ENCODE measurements at regions not wholly inside any gene's neighbourhood (a gene's known extent, or its start where the extent isn't known, plus 50 kb on each side); places are given as distances from the start of the nearest gene placed in this dataset.

GRCh38 chr5:154630410-154630809 is 124.8 kb upstream of the LARP1 start:
- no peak for ATAC-seq (ENCODE audit: low read depth in 2 of 2)
- H3K27me3 ChIP-seq (ENCODE audit: control insufficient read depth, insufficient read depth, low read length), result no peaks in the 10 kb centered on the region
- H3K4me3 ChIP-seq (ENCODE audit: low read depth, low read length), result no peak overlapping the region
- Mint-ChIP-seq H3K27me3 (peaks cover 21% of the 10 kb centered on the region), H3K4me3 (no peak overlapping the region), H3K36me3 (no peaks in the 10 kb centered on the region), H3K9me3 (peaks cover 0 to 3% (median 0%) of the 10 kb centered on the region in 7 donors), H3K4me1 (no peaks in the 10 kb centered on the region), H3K27ac (no peak overlapping the region)
- no peaks in the 10 kb centered on the region for H3K36me3 ChIP-seq (ENCODE audit: control insufficient read depth, insufficient read depth, low read length)
- no peaks in the 10 kb centered on the region for H3K9me3 ChIP-seq (ENCODE audit: control insufficient read depth in 2 of 2, low read length in 2 of 2)
- no peak overlapping the region for H3K27ac ChIP-seq (ENCODE audit: insufficient read depth, low read length, poor library complexity, severe bottlenecking)
- H3K4me1 ChIP-seq (ENCODE audit: control insufficient read depth, insufficient read depth, low read length, poor library complexity, severe bottlenecking), result no peaks in the 10 kb centered on the region
- no peak for DNase-seq

DNA sequence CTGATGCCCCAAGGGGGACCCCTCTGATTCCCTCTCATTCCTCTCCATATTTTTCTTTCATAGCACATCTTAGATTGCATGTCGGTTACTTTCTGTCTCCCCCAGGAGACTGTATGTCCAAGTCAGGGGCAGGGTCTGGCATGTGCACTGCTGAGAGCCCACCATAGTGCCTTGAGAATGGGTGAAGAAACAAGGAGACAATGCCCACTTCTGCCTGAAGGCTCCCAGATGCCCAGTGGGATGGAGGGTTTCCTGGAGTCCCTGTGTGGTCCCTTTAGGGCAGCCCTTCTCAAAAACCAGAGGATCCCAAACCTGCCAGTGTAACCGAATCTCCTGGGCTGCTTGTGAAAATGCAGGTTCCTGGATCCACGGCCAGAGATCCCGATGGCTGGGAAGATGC is 126.5 kb upstream of the LARP1 start:
- H3K4me3 ChIP-seq (ENCODE audit: low read depth, low read length), result no peak overlapping the region
- no peak overlapping the region for H3K27ac ChIP-seq (ENCODE audit: insufficient read depth, low read length, poor library complexity, severe bottlenecking)
- Mint-ChIP-seq H3K27ac (no peak overlapping the region), H3K4me3 (no peak overlapping the region), H3K4me1 (no peaks in the 10 kb centered on the region), H3K36me3 (no peaks in the 10 kb centered on the region), H3K27me3 (peaks cover 21% of the 10 kb centered on the region), H3K9me3 (peaks cover 0 to 3% (median 0%) of the 10 kb centered on the region in 7 donors)
- H3K36me3 ChIP-seq (ENCODE audit: control insufficient read depth, insufficient read depth, low read length), result no peaks in the 10 kb centered on the region
- DNase-seq (no peak), ATAC-seq (ENCODE audit: low read depth in 2 of 2) (no peak)
- no peaks in the 10 kb centered on the region for H3K9me3 ChIP-seq (ENCODE audit: control insufficient read depth in 2 of 2, low read length in 2 of 2)
- no peaks in the 10 kb centered on the region for H3K4me1 ChIP-seq (ENCODE audit: control insufficient read depth, insufficient read depth, low read length, poor library complexity, severe bottlenecking)
- H3K27me3 ChIP-seq (ENCODE audit: control insufficient read depth, insufficient read depth, low read length), result no peaks in the 10 kb centered on the region

GRCh38 chr5:154627698-154628678 is 127.2 kb upstream of the LARP1 start:
- Histone ChIP-seq H3K9me3 (ENCODE audit: control insufficient read depth in 2 of 2, low read length in 2 of 2) (no peaks in the 10 kb centered on the region), H3K27me3 (ENCODE audit: control insufficient read depth, insufficient read depth, low read length) (no peaks in the 10 kb centered on the region), H3K27ac (ENCODE audit: insufficient read depth, low read length, poor library complexity, severe bottlenecking) (no peak overlapping the region), H3K4me1 (ENCODE audit: control insufficient read depth, insufficient read depth, low read length, poor library complexity, severe bottlenecking) (no peaks in the 10 kb centered on the region), H3K4me3 (ENCODE audit: low read depth, low read length) (no peak overlapping the region), H3K36me3 (ENCODE audit: control insufficient read depth, insufficient read depth, low read length) (no peaks in the 10 kb centered on the region)
- H3K4me1 Mint-ChIP-seq, result no peaks in the 10 kb centered on the region
- no peak overlapping the region for H3K4me3 Mint-ChIP-seq
- no peak for ATAC-seq (ENCODE audit: low read depth in 2 of 2)
- H3K27ac Mint-ChIP-seq, result no peak overlapping the region
- DNase-seq, result no peak
- H3K9me3 Mint-ChIP-seq, result peaks cover 0 to 3% (median 0%) of the 10 kb centered on the region in 7 donors
- H3K36me3 Mint-ChIP-seq, result no peaks in the 10 kb centered on the region
- peaks cover 21% of the 10 kb centered on the region for H3K27me3 Mint-ChIP-seq

GRCh38 chr5:154626876-154627557 is 128.2 kb upstream of the LARP1 start:
- Histone ChIP-seq H3K36me3 (ENCODE audit: control insufficient read depth, insufficient read depth, low read length) (no peaks in the 10 kb centered on the region), H3K27me3 (ENCODE audit: control insufficient read depth, insufficient read depth, low read length) (no peaks in the 10 kb centered on the region), H3K27ac (ENCODE audit: insufficient read depth, low read length, poor library complexity, severe bottlenecking) (no peak overlapping the region), H3K4me1 (ENCODE audit: control insufficient read depth, insufficient read depth, low read length, poor library complexity, severe bottlenecking) (no peaks in the 10 kb centered on the region), H3K4me3 (ENCODE audit: low read depth, low read length) (no peak overlapping the region), H3K9me3 (ENCODE audit: control insufficient read depth in 2 of 2, low read length in 2 of 2) (no peaks in the 10 kb centered on the region)
- H3K27me3 Mint-ChIP-seq, result peaks cover 15% of the 10 kb centered on the region
- H3K36me3 Mint-ChIP-seq, result no peaks in the 10 kb centered on the region
- peaks cover 0 to 3% (median 0%) of the 10 kb centered on the region in 7 donors for H3K9me3 Mint-ChIP-seq
- ATAC-seq (ENCODE audit: low read depth in 2 of 2), result no peak
- H3K4me3 Mint-ChIP-seq, result no peak overlapping the region
- no peak for DNase-seq
- no peak overlapping the region for H3K27ac Mint-ChIP-seq
- no peaks in the 10 kb centered on the region for H3K4me1 Mint-ChIP-seq

GRCh38 chr5:154625031-154625430 is 130.1 kb upstream of the LARP1 start:
- H3K4me3 Mint-ChIP-seq, result no peak overlapping the region
- H3K36me3 Mint-ChIP-seq, result no peaks in the 10 kb centered on the region
- no peaks in the 10 kb centered on the region for H3K4me1 Mint-ChIP-seq
- H3K9me3 Mint-ChIP-seq, result peaks cover 0 to 2% (median 0%) of the 10 kb centered on the region in 7 donors
- Histone ChIP-seq H3K27me3 (ENCODE audit: control insufficient read depth, insufficient read depth, low read length) (no peaks in the 10 kb centered on the region), H3K9me3 (ENCODE audit: control insufficient read depth in 2 of 2, low read length in 2 of 2) (no peaks in the 10 kb centered on the region), H3K4me3 (ENCODE audit: low read depth, low read length) (no peak overlapping the region), H3K27ac (ENCODE audit: insufficient read depth, low read length, poor library complexity, severe bottlenecking) (no peak overlapping the region), H3K4me1 (ENCODE audit: control insufficient read depth, insufficient read depth, low read length, poor library complexity, severe bottlenecking) (no peaks in the 10 kb centered on the region), H3K36me3 (ENCODE audit: control insufficient read depth, insufficient read depth, low read length) (no peaks in the 10 kb centered on the region)
- no peak for DNase-seq
- H3K27me3 Mint-ChIP-seq, result peaks cover 19% of the 10 kb centered on the region
- no peak for ATAC-seq (ENCODE audit: low read depth in 2 of 2)
- H3K27ac Mint-ChIP-seq, result no peak overlapping the region

DNA sequence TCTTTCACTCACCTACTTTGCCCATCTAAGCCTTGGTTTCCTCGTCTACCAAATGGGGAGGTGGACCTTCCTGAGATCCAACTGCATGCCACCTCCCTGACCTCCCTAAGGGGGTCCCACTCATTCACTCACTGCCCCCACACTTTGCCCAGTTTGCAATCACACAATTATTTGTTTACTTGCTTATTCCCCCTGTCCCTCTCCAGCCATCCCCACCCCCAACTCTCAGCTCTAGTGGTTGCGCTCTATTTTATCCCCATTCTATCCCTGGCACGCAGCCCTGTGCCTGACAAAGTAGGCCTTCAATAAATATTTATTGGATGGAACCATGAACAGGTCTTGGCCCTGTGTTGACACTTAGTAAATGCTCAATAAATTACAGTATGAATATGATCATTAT is 130.8 kb upstream of the LARP1 start:
- Mint-ChIP-seq H3K36me3 (no peaks in the 10 kb centered on the region), H3K9me3 (peaks cover 0 to 2% (median 0%) of the 10 kb centered on the region in 7 donors), H3K27ac (no peak overlapping the region), H3K4me3 (no peak overlapping the region), H3K27me3 (peaks cover 20% of the 10 kb centered on the region), H3K4me1 (no peaks in the 10 kb centered on the region)
- DNase-seq (no peak), ATAC-seq (ENCODE audit: low read depth in 2 of 2) (no peak)
- H3K27me3 ChIP-seq (ENCODE audit: control insufficient read depth, insufficient read depth, low read length), result no peaks in the 10 kb centered on the region
- H3K36me3 ChIP-seq (ENCODE audit: control insufficient read depth, insufficient read depth, low read length), result no peaks in the 10 kb centered on the region
- H3K27ac ChIP-seq (ENCODE audit: insufficient read depth, low read length, poor library complexity, severe bottlenecking), result no peak overlapping the region
- no peaks in the 10 kb centered on the region for H3K9me3 ChIP-seq (ENCODE audit: control insufficient read depth in 2 of 2, low read length in 2 of 2)
- H3K4me3 ChIP-seq (ENCODE audit: low read depth, low read length), result no peak overlapping the region
- H3K4me1 ChIP-seq (ENCODE audit: control insufficient read depth, insufficient read depth, low read length, poor library complexity, severe bottlenecking), result no peaks in the 10 kb centered on the region

GRCh38 chr5:154620411-154620810 is 134.8 kb upstream of the LARP1 start:
- Mint-ChIP-seq H3K27me3 (peaks cover 15% of the 10 kb centered on the region), H3K4me1 (no peaks in the 10 kb centered on the region), H3K9me3 (no peaks in the 10 kb centered on the region), H3K27ac (no peak overlapping the region), H3K4me3 (no peak overlapping the region), H3K36me3 (no peaks in the 10 kb centered on the region)
- no peaks in the 10 kb centered on the region for H3K36me3 ChIP-seq (ENCODE audit: control insufficient read depth, insufficient read depth, low read length)
- H3K4me1 ChIP-seq (ENCODE audit: control insufficient read depth, insufficient read depth, low read length, poor library complexity, severe bottlenecking), result no peaks in the 10 kb centered on the region
- no peaks in the 10 kb centered on the region for H3K9me3 ChIP-seq (ENCODE audit: control insufficient read depth in 2 of 2, low read length in 2 of 2)
- no peak overlapping the region for H3K4me3 ChIP-seq (ENCODE audit: low read depth, low read length)
- ATAC-seq (ENCODE audit: low read depth in 2 of 2) (no peak), DNase-seq (no peak)
- H3K27ac ChIP-seq (ENCODE audit: insufficient read depth, low read length, poor library complexity, severe bottlenecking), result no peak overlapping the region
- H3K27me3 ChIP-seq (ENCODE audit: control insufficient read depth, insufficient read depth, low read length), result peaks cover 6% of the 10 kb centered on the region

Measured in CD4-positive, CD25-positive, alpha-beta regulatory T cell (primary cell).